Panc1 (cell line): ENCODE measurements at regions not wholly inside any gene's neighbourhood (a gene's known extent, or its start where the extent isn't known, plus 50 kb on each side); places are given as distances from the start of the nearest gene placed in this dataset.

Experiments
- POLR2AphosphoS5 ChIP-seq: IDR thresholded peaks from 2 replicates; pipeline ENCODE4 v1.6.1; 2012; ENCODE audit warnings: mild to moderate bottlenecking, low read depth, low read length, moderate library complexity
- SIN3A ChIP-seq: IDR thresholded peaks from 2 replicates; pipeline ENCODE4 v1.6.1; 2012; ENCODE audit warnings: low read depth, mild to moderate bottlenecking, low read length, moderate library complexity, borderline replicate concordance; ENCODE audit not compliant: insufficient read depth
- TF ChIP-seq, protein P1 (sequence below): fragments of 450-650 bp; IDR thresholded peaks from 2 replicates; pipeline ENCODE4 v1.5.1; 2017; ENCODE audit warnings: mild to moderate bottlenecking
- TF ChIP-seq, protein P2 (sequence below), 2 experiments: IDR thresholded peaks; 2 replicates each; pipeline ENCODE4 v1.6.1; 2011 to 2012; ENCODE audit warnings: low read depth in 2 of 2, control low read depth in 1 of 2, low read length in 1 of 2, mild to moderate bottlenecking in 1 of 2, moderate library complexity in 1 of 2; ENCODE audit not compliant: insufficient read depth in 1 of 2

DNA sequence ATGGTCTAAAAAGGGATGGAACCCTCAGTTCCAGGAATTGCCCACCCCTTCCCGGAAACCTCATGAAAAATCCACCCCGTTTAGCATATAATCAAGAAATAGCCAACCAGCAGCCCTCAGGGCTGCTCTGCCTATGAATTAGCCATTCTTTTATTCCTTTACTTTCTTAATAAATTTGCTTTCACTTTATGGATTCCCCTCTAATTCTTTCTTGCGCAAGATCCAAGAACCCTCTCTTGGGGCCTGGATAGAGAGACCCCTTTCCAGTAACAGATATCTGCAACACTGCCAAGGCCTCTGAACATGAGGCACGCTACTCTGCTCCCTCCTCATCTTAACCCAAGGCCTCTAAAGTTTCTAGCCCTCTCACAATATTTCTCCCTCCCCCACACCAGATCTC, 58.9 kb upstream of the POU2F1 start:
- TF ChIP-seq, protein P1, sequence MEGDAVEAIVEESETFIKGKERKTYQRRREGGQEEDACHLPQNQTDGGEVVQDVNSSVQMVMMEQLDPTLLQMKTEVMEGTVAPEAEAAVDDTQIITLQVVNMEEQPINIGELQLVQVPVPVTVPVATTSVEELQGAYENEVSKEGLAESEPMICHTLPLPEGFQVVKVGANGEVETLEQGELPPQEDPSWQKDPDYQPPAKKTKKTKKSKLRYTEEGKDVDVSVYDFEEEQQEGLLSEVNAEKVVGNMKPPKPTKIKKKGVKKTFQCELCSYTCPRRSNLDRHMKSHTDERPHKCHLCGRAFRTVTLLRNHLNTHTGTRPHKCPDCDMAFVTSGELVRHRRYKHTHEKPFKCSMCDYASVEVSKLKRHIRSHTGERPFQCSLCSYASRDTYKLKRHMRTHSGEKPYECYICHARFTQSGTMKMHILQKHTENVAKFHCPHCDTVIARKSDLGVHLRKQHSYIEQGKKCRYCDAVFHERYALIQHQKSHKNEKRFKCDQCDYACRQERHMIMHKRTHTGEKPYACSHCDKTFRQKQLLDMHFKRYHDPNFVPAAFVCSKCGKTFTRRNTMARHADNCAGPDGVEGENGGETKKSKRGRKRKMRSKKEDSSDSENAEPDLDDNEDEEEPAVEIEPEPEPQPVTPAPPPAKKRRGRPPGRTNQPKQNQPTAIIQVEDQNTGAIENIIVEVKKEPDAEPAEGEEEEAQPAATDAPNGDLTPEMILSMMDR, result no peak
- TF ChIP-seq POLR2AphosphoS5 (no peak), SIN3A (no peak)
- TF ChIP-seq, protein P2, sequence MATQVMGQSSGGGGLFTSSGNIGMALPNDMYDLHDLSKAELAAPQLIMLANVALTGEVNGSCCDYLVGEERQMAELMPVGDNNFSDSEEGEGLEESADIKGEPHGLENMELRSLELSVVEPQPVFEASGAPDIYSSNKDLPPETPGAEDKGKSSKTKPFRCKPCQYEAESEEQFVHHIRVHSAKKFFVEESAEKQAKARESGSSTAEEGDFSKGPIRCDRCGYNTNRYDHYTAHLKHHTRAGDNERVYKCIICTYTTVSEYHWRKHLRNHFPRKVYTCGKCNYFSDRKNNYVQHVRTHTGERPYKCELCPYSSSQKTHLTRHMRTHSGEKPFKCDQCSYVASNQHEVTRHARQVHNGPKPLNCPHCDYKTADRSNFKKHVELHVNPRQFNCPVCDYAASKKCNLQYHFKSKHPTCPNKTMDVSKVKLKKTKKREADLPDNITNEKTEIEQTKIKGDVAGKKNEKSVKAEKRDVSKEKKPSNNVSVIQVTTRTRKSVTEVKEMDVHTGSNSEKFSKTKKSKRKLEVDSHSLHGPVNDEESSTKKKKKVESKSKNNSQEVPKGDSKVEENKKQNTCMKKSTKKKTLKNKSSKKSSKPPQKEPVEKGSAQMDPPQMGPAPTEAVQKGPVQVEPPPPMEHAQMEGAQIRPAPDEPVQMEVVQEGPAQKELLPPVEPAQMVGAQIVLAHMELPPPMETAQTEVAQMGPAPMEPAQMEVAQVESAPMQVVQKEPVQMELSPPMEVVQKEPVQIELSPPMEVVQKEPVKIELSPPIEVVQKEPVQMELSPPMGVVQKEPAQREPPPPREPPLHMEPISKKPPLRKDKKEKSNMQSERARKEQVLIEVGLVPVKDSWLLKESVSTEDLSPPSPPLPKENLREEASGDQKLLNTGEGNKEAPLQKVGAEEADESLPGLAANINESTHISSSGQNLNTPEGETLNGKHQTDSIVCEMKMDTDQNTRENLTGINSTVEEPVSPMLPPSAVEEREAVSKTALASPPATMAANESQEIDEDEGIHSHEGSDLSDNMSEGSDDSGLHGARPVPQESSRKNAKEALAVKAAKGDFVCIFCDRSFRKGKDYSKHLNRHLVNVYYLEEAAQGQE (IDR thresholded peaks at IDR 0.05; ENCODE audit: insufficient read depth in 1 of 2, low read depth in 2 of 2, low read length in 1 of 2), result no peak
